CD4-positive, alpha-beta T cell treated with Interleukin-12 subunit alpha and Interleukin-12 subunit beta, for 1 hour (primary cell): ENCODE measurements at regions not wholly inside any gene's neighbourhood (a gene's known extent, or its start where the extent isn't known, plus 50 kb on each side); places are given as distances from the start of the nearest gene placed in this dataset.

ENCODE experiments used
- DNase-seq: peaks from one replicate; pipeline ENCODE4 v3.0.0-alpha.2; 2020

- no peak for DNase-seq
These were observed 487.4 kb downstream of the PABPC4L start for GRCh38 chr4:133714211-133714610.

DNA sequence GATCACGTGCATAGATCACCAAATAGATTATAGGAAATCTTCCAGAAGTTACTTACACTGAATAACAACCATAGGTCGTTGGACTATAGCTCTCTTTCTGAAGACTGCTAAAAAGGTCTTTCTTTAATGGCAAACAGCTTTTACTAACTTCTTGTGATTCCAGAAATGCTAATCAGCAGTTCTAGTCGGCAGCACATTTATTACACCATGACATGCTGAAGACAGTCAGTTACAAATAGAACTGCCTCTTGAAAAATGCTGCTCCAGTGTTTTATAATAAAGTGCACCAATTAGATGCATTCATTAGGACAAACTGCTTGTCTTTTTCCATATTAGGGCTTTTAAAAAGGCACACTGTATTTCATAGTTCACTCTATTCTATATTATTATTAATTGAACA is 488.2 kb downstream of the PABPC4L start:
- DNase-seq, result no peak

DNA sequence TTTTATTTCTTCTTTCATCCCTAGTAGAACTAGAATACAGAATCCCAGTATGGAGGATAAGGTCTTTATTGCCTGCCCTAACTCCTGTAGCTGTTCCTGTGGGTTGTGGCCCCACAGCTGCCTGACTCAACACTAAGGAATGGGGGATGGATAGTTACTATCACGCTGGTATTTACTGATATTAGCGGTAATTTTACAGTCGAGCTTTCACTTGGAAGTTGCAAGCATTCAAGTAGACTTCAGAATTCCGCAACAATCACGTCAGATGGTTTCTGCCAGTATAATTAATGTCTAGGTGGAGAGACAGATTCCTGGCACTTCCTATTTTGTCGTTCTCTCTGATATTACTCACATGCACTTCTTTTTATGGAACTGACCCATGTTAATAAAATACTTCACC is 489.8 kb downstream of the PABPC4L start:
- no peak for DNase-seq

GRCh38 chr4:133694416-133694815 is 507.2 kb downstream of the PABPC4L start:
- DNase-seq, result no peak

DNA sequence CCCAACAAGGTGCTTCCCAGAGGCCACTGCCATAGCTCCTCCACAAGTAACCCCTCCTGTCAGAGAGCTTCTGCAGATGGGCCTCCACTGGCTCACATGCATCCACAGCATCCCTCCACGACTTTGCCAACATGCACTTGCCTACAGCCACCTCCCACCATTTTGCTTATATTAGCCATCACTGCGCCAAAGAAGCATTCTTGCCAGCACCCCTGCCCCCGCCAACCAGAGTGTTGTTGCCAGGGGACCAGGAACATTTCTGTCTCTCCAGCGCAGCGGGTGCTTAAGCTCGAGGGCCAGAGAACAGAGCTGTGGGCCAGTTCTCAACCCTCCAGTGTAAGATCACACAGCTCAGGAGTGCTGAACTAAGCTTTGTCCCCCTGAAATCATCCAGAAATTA is 517.6 kb downstream of the PABPC4L start:
- DNase-seq, result no peak

GRCh38 chr4:133668061-133668851 is 519.2 kb downstream of the PCDH10 start:
- peak; percentile 0 for DNase-seq

DNA sequence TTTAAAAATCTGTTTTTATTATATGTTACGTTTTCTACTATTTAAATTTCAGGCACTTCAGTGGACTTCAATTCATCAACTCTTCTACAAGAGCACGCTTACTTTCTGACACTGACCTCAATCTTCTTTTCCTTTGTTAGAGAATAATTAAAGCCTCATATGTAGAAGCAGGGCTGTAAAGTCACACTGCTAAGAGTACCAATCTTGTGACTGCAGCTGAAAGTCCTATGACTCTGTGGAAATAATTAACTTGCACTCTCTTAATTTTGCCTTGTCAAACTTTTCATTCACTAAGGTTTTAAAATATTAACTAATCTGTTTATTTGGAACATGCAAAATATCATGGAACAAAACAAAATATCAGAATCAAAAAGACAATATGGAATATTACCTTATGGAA is 498.1 kb downstream of the PCDH10 start:
- no peak for DNase-seq

DNA sequence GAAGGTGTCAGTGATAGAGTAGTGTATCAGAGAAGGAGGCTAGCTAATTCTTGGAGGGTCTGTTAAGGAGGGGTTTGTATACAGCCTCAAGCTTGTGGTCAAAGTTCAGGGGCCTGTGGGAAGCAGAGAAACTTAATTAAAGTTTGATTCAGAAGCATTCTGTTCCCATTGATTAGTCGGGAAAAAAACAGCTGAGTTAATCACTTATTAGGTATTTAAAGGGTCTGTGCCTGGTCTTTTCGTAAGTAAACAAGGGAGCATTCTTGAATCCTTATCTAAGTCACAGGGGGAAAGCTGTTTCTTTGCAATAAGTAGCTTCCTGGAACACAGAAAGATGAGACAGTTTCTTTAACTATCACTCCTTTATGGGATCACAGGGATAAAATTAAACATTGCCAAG is 492.1 kb downstream of the PCDH10 start:
- no peak for DNase-seq

DNA sequence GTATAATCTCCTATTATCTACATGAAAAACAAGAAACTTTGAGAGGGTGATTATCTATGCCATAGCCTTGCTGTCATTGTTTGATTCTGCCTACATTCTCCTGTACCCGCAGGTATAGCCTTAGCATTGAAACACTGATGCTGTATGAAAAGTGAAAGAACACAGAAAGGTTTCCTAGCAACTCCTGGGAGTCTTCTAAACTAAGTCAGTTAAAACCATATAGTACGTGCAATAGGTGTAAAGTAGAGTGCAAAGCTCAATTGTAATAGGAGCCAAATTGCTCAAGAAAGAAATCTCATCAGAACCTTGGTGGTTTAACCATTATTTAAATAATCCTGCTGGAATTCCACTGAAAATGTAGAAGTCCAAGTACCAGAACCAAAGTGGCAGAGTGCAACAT is 489.7 kb downstream of the PCDH10 start:
- no peak for DNase-seq

- DNase-seq, result no peak
These were observed 488.1 kb downstream of the PCDH10 start for GRCh38 chr4:133637161-133637560.

GRCh38 chr4:133624744-133625143 is 475.6 kb downstream of the PCDH10 start:
- no peak for DNase-seq

DNA sequence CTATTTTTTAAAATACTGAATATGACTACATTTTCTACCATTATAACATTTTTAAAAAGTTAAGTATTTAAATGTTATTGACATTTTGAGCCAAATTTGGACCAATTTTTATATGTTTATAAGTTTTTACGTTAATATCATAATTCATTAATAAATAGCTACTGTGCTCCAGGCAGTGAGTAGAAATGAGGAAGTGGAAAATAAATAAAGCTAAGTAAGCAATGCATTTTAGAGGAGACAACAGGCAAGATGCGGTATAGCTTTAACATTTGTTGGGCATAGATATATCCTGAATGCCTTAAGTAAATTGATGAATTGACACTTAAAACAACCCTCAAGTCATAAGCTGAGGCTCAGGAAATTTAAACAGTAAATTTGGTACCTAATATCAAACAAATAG is 474.8 kb downstream of the PCDH10 start:
- no peak for DNase-seq

DNA sequence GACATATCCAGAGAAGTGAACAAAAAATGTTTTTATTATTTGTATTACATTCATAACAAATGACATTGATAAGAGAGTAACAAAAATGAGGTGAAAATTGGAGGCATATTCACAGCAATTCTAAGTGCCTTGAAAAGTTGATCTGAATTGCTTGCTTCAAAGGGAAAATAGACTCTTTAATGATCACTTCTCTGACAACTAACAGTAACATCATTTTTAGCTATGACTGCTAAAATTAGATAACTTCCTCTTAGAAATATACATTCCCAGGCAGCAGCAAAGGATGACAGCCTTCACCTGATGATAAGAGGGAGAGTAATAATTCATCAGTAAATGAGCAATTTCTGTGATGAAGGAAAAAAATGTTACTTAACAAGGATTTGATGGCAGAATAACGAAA is 472.5 kb downstream of the PCDH10 start:
- DNase-seq, result no peak

DNA sequence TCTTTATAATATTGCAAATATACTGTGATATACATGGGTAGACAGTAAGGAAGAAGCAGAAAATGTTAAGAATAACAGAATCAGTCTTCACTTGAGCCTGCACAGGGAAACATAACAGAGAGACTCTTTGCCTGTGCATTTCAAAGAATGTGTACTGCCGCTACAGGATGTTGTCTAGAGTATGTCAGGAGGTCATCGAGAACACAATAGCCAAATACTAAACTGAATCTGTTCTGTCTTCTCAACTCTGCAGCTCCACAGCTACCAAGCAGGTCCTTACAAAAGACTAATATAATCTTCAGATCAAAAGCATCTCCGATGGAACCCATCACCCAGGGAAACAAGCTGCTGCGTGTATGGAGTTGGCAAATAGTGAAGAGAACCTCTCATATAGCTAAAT is 471.5 kb downstream of the PCDH10 start:
- DNase-seq, result no peak

DNA sequence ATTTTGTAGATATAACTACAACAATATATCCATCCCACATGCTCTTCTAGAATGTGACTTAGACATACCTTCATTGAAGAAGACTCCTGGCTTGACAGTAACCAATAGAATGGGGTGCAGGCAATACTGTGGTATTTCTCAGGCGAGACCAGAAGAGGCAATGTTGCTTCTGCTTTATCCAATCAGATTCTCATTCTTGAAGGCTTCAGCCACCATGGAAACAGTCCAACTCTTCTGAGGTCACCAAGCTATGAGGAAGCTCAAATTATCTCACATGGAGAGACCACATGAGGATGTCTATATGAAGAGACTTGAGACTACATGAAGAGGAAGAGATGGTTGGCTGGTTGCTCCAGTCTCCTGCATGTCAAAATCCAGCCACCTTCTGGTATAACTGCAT is 469.9 kb downstream of the PCDH10 start:
- no peak for DNase-seq

DNA sequence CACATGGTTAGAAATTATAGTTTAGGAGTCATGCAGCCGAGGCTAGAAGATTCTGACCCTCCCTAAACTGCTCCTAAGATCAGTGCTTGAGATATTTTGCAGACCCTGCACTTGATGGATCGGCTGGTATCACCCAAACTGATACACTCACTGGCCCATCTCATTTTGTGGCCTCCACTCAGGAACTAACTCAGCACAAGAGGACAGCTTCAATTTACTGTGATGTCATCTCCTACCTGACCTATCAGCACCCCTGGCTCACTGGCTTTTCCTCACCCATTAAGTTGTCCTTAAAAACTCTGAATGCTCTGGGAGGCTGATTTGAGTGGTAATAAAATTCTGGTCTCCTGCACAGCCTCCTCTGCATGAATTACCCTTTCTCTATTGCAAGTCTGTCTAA is 450.9 kb downstream of the PCDH10 start:
- no peak for DNase-seq

GRCh38 chr4:133598779-133599178 is 449.7 kb downstream of the PCDH10 start:
- no peak for DNase-seq

DNA sequence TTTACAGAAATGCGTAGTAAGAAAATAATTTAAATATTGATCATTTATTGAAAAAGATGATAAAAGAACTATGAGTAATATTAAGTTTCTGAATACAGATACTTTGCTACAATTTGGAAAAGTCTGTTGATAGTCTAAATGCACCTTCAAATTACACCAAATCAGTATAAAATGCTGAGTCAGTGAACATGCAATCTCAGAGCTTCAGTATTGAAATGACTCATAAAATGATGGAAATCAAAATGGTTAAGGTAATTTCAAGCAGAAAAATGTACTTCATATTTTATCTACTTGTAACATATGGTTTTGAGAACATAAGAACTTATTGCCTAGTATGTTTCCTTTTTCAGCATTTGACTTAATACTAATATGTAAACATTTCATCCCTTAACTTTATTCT is 448.2 kb downstream of the PCDH10 start:
- no peak for DNase-seq

GRCh38 chr4:133596459-133596858 is 447.4 kb downstream of the PCDH10 start:
- no peak for DNase-seq

DNA sequence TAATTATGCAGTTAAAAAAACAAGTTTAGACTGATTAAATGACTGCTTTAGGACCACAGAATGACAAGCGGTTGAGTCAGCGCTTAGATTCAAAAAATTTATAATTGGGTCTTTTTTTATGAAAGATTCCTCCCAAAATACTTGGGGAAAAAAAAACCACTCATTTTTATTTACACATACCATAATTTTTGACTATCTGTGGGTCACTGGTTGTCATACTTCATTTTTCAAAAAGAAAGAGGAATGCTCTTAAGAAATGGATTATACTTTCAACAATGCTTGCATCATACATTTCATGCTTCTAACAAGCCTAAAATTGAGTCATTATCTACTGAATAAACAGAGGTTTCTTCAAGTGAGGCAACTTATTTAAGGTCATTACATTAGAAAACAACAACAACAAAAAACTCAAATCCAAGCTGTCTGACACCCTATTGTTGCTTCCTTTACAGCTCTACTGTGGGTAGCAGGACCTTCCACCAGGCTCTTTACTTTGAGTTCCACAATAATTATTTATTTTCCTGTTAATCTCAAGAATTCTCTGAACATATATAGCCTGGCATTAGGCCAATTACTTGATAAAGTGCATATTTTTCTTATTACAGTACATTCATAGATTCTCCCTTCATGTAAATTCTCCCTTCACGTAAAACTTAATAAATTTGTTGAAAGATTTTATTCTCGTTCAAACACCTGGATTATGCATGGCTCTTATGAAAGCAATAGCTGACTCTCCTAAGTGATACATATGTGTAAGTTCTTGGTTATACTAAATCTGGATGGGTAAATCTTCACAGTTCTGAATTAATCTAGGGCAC is 445.5 kb downstream of the PCDH10 start:
- DNase-seq, result no peak

- DNase-seq, result no peak
These were observed 444.7 kb downstream of the PCDH10 start for GRCh38 chr4:133593764-133594163.

DNA sequence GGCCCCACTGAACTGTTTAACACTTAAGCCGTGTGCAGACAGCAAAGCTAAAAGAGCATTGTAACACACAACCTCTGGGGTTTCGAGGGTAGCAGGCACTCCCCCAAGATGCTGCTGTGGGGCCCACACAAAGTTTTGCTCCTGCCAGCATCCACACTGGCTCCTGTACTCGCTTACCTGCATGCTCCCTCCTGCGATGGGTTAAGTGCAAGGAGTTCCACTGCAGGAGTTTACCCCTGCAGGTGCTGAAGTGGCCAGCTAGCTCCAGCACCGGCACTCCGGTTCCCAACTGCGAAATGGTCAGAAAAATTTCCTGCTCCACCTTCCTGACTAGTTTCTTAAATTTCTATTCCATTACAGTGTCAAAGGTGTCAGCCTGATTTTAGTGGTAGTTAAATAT is 443.5 kb downstream of the PCDH10 start:
- no peak for DNase-seq

DNA sequence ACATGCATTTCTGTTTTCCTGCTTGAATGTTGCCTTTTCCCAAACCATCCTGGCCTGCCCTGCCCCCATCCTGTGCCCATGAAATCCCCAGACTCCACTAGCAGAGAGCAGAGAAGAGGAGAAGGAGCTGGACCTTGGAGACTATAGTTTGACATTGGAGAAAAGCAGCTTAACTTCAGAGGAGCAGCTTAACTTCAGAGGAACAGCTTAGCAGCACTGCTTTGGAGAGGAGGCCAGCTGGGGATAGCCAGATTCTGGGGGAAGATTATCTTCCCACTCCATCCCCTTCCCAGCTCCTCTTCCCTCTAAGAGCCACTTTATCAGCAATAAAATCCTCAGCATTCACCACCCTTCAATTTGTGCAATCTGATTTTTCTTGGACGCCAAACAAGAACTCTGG is 443.0 kb downstream of the PCDH10 start:
- no peak for DNase-seq

DNA sequence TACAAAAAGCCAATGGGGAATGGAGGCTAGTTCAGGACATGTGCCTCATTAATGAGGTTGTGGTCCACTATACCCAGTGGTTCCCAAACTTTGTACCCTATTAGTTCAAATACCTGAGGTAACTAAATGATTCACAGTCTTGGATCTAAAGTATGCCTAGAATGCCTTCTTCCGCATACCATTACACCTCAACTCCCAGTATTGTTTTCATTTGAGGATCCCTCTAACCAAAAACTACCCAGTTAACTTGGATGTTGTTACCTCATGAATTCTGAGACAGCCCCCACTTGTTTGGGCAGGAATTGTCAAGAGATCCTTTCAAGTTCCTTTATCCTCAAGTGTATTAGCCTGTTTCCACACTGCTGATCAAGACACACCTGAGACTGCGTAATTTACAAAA is 439.2 kb downstream of the PCDH10 start:
- no peak for DNase-seq

GRCh38 chr4:133585323-133585722 is 436.2 kb downstream of the PCDH10 start:
- no peak for DNase-seq
